GM12872 (cell line): ENCODE measurements at regions not wholly inside any gene's neighbourhood (a gene's known extent, or its start where the extent isn't known, plus 50 kb on each side); places are given as distances from the start of the nearest gene placed in this dataset.

ENCODE experiments used
- TF ChIP-seq, protein P1 (sequence below): IDR thresholded peaks from 3 replicates; pipeline ENCODE4 v1.5.1; 2011; ENCODE audit warnings: low read depth, mild to moderate bottlenecking, low read length, moderate library complexity; ENCODE audit not compliant: insufficient read depth

DNA sequence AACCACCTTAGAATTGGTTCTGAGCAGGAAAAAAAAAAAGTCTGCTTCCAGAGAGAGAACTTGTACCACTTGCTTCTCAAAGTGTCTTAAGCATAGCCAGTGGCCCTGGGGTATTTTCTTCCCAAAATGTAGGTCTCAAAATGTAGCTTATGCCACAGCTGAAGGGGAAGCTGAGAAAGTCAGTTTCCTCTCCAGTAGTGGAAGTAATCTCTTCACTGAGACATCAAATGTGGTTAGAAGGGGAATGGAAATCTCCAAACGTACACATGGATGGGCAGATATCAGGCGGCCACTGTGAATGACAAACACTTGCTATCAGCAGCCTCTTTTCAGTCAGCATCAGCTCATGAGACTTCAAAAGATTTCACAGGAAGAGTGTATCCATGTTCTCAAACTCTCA lies 841.2 kb downstream of the TUSC7 start:
- TF ChIP-seq, protein P1, sequence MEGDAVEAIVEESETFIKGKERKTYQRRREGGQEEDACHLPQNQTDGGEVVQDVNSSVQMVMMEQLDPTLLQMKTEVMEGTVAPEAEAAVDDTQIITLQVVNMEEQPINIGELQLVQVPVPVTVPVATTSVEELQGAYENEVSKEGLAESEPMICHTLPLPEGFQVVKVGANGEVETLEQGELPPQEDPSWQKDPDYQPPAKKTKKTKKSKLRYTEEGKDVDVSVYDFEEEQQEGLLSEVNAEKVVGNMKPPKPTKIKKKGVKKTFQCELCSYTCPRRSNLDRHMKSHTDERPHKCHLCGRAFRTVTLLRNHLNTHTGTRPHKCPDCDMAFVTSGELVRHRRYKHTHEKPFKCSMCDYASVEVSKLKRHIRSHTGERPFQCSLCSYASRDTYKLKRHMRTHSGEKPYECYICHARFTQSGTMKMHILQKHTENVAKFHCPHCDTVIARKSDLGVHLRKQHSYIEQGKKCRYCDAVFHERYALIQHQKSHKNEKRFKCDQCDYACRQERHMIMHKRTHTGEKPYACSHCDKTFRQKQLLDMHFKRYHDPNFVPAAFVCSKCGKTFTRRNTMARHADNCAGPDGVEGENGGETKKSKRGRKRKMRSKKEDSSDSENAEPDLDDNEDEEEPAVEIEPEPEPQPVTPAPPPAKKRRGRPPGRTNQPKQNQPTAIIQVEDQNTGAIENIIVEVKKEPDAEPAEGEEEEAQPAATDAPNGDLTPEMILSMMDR, result no peak

DNA sequence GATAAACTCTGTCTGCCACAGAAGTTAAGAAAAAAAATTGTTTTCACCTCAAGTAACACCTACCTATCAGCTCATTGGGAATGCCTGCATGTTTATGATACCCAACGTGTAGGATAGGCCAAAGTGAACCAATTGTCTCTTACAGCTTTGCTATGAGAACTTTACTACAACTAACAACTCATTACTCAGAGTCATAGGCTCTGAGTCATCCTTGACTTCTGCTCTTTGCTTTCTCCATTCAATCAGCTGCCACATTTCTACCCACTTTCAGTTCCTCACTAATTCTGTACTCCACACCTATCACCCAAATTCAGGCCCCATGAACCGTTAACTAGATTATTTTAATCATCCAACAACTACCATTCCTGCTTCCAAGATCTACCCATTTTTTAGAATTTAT lies 843.9 kb downstream of the TUSC7 start:
- TF ChIP-seq, protein P1, result no peak

DNA sequence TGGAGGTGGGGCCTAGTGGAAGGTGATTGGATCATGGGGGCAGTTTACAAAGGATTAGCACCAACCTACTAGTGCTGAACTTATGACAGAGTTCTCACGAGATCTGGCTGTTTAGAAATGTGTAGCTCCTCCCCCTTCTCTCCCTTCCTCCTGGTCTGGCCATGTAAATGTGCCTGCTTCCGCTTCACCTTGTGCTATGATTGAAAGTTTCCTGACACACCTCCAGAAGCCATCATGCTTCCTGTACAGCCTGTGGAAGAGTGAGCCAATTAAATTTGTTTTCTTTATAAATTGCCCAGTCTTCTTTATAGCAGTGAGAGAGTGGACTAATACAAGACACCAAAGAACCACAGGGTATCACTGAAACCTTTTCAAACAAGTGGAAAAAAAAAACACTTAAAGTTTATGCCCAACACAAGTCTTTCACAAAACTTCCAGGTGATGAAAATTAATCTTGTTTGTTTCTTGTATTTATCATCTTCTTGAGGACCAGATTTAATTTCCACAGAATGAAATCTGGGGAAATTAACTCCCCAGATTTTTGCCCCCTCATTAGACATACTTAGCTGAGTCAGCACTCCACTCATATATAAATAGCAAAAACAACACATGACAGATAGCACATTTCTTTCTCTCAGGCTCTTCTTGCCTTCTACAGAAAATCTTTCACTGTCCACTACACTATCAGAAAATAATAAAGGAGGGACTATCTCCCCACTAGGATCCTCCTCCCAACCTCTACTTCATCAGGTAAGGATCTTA lies 847.2 kb downstream of the TUSC7 start:
- TF ChIP-seq, protein P1, result no peak

DNA sequence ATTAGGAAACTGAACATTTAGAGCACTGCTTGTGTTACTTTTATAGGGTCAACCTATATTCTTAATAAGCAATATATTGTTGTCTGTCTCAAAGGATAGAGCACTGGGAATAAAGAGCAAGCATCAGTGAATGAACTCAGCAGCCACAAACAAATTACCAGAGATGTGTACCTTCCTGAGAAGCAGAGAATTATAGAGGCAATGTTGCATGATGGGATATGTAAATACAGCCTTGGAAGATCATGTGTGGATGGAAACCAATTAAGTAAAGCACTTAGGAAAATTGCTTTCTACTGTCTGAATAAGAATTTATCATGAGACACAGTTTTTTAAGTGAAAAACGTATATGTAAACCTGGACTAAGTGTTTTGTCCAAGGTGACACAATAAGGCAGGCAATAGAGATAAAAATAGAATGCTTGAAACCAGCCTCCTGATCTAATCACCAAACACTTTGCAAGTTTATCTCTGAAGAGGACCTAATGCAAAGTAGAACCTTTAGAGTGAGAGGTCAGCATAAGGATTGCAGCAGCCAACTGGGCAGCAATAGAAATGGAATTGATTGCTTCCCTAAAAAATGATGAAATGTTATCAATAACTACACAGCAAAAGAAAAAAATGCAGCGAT lies 848.0 kb downstream of the TUSC7 start:
- TF ChIP-seq, protein P1, result no peak

DNA sequence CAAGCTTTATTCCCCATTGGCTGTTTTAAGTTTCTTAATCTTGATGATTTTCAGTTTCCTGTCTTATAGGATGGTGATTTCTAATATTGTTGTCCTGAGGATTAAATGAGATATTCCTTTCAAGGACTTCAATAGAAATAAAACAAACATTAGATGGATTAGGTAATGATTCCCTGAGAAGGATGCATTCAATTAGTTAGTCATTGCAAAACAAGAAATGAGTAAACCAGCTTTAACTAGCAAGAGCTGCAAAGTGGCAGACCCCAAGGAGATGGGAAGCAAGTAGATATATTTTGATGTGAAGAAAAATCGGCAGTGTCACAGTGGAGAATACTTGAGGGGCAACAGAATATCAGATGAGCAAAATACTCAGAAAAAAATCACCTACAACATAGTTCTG lies 849.1 kb downstream of the TUSC7 start:
- TF ChIP-seq, protein P1, result no peak

DNA sequence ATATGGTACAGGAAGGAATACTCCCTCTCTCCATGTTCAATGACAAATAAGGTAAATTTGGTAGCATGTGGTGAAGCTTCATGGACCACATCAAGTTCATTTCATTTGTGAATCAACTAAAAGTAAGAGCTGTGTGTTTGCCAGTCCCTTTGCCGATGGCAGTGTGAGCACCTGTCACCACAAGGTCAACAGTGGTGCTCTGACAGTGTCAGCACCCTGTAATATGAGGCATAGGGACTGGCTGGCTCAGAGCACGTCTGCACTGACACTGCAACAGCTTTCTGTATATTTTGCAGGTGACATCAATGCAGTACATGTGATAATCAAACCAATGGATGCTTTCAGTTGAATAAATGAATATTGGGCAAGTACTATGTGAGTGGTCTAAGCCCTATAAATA lies 852.4 kb downstream of the TUSC7 start:
- TF ChIP-seq, protein P1, result no peak

DNA sequence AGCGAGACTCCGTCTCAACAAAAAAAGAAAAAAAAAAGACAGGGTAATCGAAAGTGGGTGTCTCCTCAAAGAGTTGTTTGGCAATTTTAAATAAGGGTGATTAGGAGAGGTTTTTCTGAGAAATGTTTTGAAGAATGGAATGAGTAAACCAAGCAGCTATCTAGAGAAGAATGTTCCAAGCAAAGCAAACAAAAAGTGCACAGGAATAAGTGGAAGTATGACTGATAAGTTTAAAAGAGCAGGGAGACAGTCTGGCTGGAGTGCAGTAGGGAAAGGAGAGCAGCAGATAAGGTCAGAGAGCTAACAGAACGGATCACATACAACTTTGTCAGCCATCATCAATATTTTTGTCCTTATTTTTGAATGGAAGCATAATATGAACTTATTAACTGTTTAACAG lies 853.5 kb downstream of the TUSC7 start:
- TF ChIP-seq, protein P1, result no peak
